IMR-90 (cell line): ENCODE measurements at regions not wholly inside any gene's neighbourhood (a gene's known extent, or its start where the extent isn't known, plus 50 kb on each side); places are given as distances from the start of the nearest gene placed in this dataset.

Experiments used
- ATAC-seq: fragments of 200-7000 bp; cut with Tn5 transposase; 2 replicates; pipeline ENCODE4 v1.9.1; 2020; ENCODE audit warnings: low read depth, mild to moderate bottlenecking, moderate library complexity
- BruUV-seq: library from RNA; stranded (reverse); fragments of 400-500 nt; replicated peaks from 2 replicates; lab custom pipeline; 2021; lab: Mats Ljungman, UMichigan
- CTCF ChIA-PET: fragments of 300-600 bp; formaldehyde crosslinking; extraction: SDS; loops from one replicate; lab custom pipeline; 2021; ENCODE audit warnings: antibody characterized with exemption; lab: Yijun Ruan, JAX
- POLR2A ChIA-PET: fragments of 300-600 bp; sonication (Branson Sonifier 250); formaldehyde crosslinking; loops from one replicate; lab custom pipeline; 2022; ENCODE audit warnings: antibody characterized with exemption; ENCODE audit not compliant: unreplicated experiment; lab: Charles Lee
- DNase-seq: peaks from one replicate; pipeline ENCODE4 v3.0.0; 2013
- H2AFZ ChIP-seq: replicated peaks from 2 replicates; pipeline ENCODE3; 2013; ENCODE audit warnings: low read length, mild to moderate bottlenecking; ENCODE audit not compliant: poor library complexity
- H2AK5ac ChIP-seq: 2 replicates; pipeline ENCODE4 v1.6.1; 2013; ENCODE audit warnings: low read depth, low read length, inconsistent platforms
- H2AK9ac ChIP-seq: replicated peaks from 2 replicates; pipeline ENCODE3; 2013; ENCODE audit warnings: mild to moderate bottlenecking, low read depth, low read length, moderate library complexity; ENCODE audit not compliant: poor library complexity
- H2BK120ac ChIP-seq: 2 replicates; pipeline ENCODE4 v1.6.1; 2013; ENCODE audit warnings: low read depth, low read length, inconsistent platforms
- H2BK15ac ChIP-seq: 3 replicates; pipeline ENCODE4 v1.6.1; 2013; ENCODE audit warnings: low read depth, low read length, inconsistent platforms
- H2BK20ac ChIP-seq: 2 replicates; pipeline ENCODE4 v1.6.1; 2013; ENCODE audit warnings: low read depth, mild to moderate bottlenecking, inconsistent platforms, low read length, moderate library complexity
- H2BK5ac ChIP-seq: 2 replicates; pipeline ENCODE4 v1.6.1; 2013; ENCODE audit warnings: mild to moderate bottlenecking, low read depth, low read length, inconsistent platforms; ENCODE audit not compliant: poor library complexity, severe bottlenecking
- H3K14ac ChIP-seq: replicated peaks from 2 replicates; pipeline ENCODE4 v1.6.1; 2013; ENCODE audit warnings: low read depth, low read length, inconsistent platforms
- H3K18ac ChIP-seq: 2 replicates; pipeline ENCODE4 v1.6.1; 2013; ENCODE audit warnings: low read depth, low read length, control low read depth
- H3K23ac ChIP-seq: 2 replicates; pipeline ENCODE4 v1.6.1; 2013; ENCODE audit warnings: low read depth, low read length, inconsistent platforms
- H3K27ac ChIP-seq: 2 replicates; pipeline ENCODE4 v1.5.1; 2013; ENCODE audit warnings: mild to moderate bottlenecking, control low read depth, low read length; ENCODE audit not compliant: insufficient read depth
- H3K27me3 ChIP-seq: 2 replicates; pipeline ENCODE4 v1.6.1; 2013; ENCODE audit warnings: low read length; ENCODE audit not compliant: control insufficient read depth, insufficient read depth
- H3K36me3 ChIP-seq: 2 replicates; pipeline ENCODE4 v1.6.1; 2013; ENCODE audit warnings: low read length, mixed read lengths; ENCODE audit not compliant: control insufficient read depth, insufficient read depth
- H3K4ac ChIP-seq: 2 replicates; pipeline ENCODE4 v1.6.1; 2013; ENCODE audit warnings: low read depth, low read length, inconsistent platforms
- H3K4me1 ChIP-seq: 2 replicates; pipeline ENCODE4 v1.6.1; 2013; ENCODE audit warnings: low read length, mixed read lengths; ENCODE audit not compliant: control insufficient read depth, insufficient read depth
- H3K4me2 ChIP-seq: 2 replicates; pipeline ENCODE4 v1.6.1; 2013; ENCODE audit warnings: low read depth, mild to moderate bottlenecking, control low read depth, low read length, moderate library complexity
- H3K4me3 ChIP-seq: 2 replicates; pipeline ENCODE4 v1.5.1; 2013; ENCODE audit warnings: low read depth, mild to moderate bottlenecking, control low read depth, low read length, moderate library complexity; ENCODE audit not compliant: insufficient read depth
- H3K56ac ChIP-seq: 2 replicates; pipeline ENCODE4 v1.6.1; 2013; ENCODE audit warnings: low read length, inconsistent platforms; ENCODE audit not compliant: insufficient read depth; ENCODE audit errors: extremely low read depth
- H3K79me1 ChIP-seq, 2 experiments: 2 replicates each; pipeline ENCODE4 v1.6.1; 2013; ENCODE audit warnings: low read length in 2 of 2, inconsistent platforms in 1 of 2, low read depth in 1 of 2
- H3K9ac ChIP-seq: 2 replicates; pipeline ENCODE4 v1.6.1; 2013; ENCODE audit warnings: low read depth, low read length, control low read depth
- H3K9me1 ChIP-seq: 2 replicates; pipeline ENCODE4 v1.6.1; 2013; ENCODE audit warnings: low read length, inconsistent platforms; ENCODE audit not compliant: insufficient read depth
- H3K9me3 ChIP-seq: 2 replicates; pipeline ENCODE4 v1.6.1; 2013; ENCODE audit warnings: low read length; ENCODE audit not compliant: control insufficient read depth, insufficient read depth
- H4K20me1 ChIP-seq: 2 replicates; pipeline ENCODE4 v1.6.1; 2013; ENCODE audit warnings: low read length, inconsistent platforms; ENCODE audit not compliant: insufficient read depth
- H4K5ac ChIP-seq: 2 replicates; pipeline ENCODE4 v1.6.1; 2013; ENCODE audit warnings: mild to moderate bottlenecking, low read depth, low read length, control low read depth
- H4K8ac ChIP-seq, 2 experiments: 2 replicates each; pipeline ENCODE4 v1.6.1; 2013; ENCODE audit warnings: low read depth in 2 of 2, low read length in 2 of 2, control low read depth in 1 of 2, inconsistent platforms in 1 of 2
- H4K91ac ChIP-seq: 2 replicates; pipeline ENCODE4 v1.6.1; 2013; ENCODE audit warnings: low read depth, low read length, inconsistent platforms; ENCODE audit not compliant: insufficient read depth
- POLR2A ChIP-seq: IDR thresholded peaks from 2 replicates; pipeline ENCODE4 v1.6.1; 2012; ENCODE audit warnings: mild to moderate bottlenecking, low read depth, low read length
- RCOR1 ChIP-seq: IDR thresholded peaks from 2 replicates; pipeline ENCODE4 v1.6.1; 2012; ENCODE audit warnings: mild to moderate bottlenecking, low read length, improper control_type of control experiment; ENCODE audit not compliant: insufficient replicate concordance
- WGBS, 2 experiments: methylation state at CpG; one replicate each; pipeline versions ENCODE4 v1.1.5 to v1.1.7; 2013; ENCODE audit warnings: missing lambda C conversion rate in 2 of 2; ENCODE audit not compliant: insufficient read length in 1 of 2; ENCODE audit errors: extremely low coverage in 2 of 2; 5-methylcytosine and 5-hydroxymethylcytosine counted together
- dilution Hi-C: fragments of 300-500 bp; cut with HindIII; formaldehyde crosslinking; loops from one replicate; pipeline ENCODE4 v1.14.3; 2018; ENCODE audit warnings: low sequenced_read_pairs; ENCODE audit not compliant: unreplicated experiment
- in situ Hi-C: fragments of 300-500 bp; cut with MboI; formaldehyde crosslinking; loops from 3 replicates; pipeline ENCODE4 v1.14.3; 2019; ENCODE audit warnings: low sequenced_read_pairs, inconsistent platforms, mixed read lengths
- intact Hi-C: fragments of 100-400 bp; cut with micrococcal nuclease; formaldehyde crosslinking; loops from 2 replicates; pipeline ENCODE4 v1.10.0; 2022

DNA sequence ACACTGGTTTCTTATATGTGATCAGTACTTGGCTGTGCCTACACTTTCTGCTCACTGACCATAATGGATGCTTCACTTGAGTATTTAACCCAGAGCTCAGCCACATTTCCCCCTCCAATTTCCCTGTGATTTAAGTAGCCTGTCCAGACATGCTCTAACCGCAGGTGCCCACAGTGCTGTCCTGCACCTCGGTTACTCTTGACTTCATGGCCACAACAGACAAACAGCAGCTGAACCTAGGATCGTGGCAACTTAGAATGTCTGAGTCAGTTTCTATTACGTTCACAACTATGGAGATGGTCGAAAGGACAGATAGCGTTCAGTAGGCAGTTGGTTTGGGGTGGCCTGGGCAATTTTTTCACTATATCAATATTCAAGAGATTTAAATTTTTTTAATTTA, 306.9 kb upstream of the SGK1 start:
- no peak overlapping the region for H2BK15ac ChIP-seq
- no peaks in the 10 kb centered on the region for H3K79me1 ChIP-seq
- H3K4me3 ChIP-seq = no peak overlapping the region
- intact Hi-C loops (no loop called here), in situ Hi-C loops (no loop called here), dilution Hi-C loops (no loop called here)
- H2BK5ac ChIP-seq = no peak overlapping the region
- H4K91ac ChIP-seq = no peak overlapping the region
- H4K5ac ChIP-seq = no peak overlapping the region
- H3K4me1 ChIP-seq = peaks cover 4% of the 10 kb centered on the region; the same call in 1 of the 2 replicates
- H3K18ac ChIP-seq = no peak overlapping the region
- no peak overlapping the region for H3K9ac ChIP-seq
- BruUV-seq = no TSS peak
- POLR2A ChIA-PET = no interaction called here
- H2AK9ac ChIP-seq = no peak overlapping the region
- H3K27ac ChIP-seq = no peak overlapping the region
- H3K23ac ChIP-seq = no peak overlapping the region
- no peaks in the 10 kb centered on the region for H3K9me3 ChIP-seq
- no peak overlapping the region for H4K8ac ChIP-seq
- H2AFZ ChIP-seq = no peak overlapping the region
- H3K4me2 ChIP-seq = no peak overlapping the region
- H3K56ac ChIP-seq = no peak overlapping the region
- H3K14ac ChIP-seq = no peak overlapping the region
- WGBS, 2 experiments = no CpG with 5 or more reads among the region's 6 CpGs
- H3K27me3 ChIP-seq = peaks cover 6% of the 10 kb centered on the region
- no peak overlapping the region for H2BK120ac ChIP-seq
- CTCF ChIA-PET = interaction anchor here (0.8 kb wide), 1 partner anchor 17 kb away, joined by 4 read pairs; no protein-coding TSS in a partner anchor
- H3K4ac ChIP-seq = no peak overlapping the region
- no peaks in the 10 kb centered on the region for H3K9me1 ChIP-seq
- TF ChIP-seq POLR2A (no peak), RCOR1 (no peak)
- DNase-seq (no peak), ATAC-seq (no peak)
- no peaks in the 10 kb centered on the region for H3K36me3 ChIP-seq
- no peak overlapping the region for H2AK5ac ChIP-seq
- no peaks in the 10 kb centered on the region for H4K20me1 ChIP-seq
- no peak overlapping the region for H2BK20ac ChIP-seq
